ENCODE measurements at regions not wholly inside any gene's neighbourhood (a gene's known extent, or its start where the extent isn't known, plus 50 kb on each side); places are given as distances from the start of the nearest gene placed in this dataset.

DNA sequence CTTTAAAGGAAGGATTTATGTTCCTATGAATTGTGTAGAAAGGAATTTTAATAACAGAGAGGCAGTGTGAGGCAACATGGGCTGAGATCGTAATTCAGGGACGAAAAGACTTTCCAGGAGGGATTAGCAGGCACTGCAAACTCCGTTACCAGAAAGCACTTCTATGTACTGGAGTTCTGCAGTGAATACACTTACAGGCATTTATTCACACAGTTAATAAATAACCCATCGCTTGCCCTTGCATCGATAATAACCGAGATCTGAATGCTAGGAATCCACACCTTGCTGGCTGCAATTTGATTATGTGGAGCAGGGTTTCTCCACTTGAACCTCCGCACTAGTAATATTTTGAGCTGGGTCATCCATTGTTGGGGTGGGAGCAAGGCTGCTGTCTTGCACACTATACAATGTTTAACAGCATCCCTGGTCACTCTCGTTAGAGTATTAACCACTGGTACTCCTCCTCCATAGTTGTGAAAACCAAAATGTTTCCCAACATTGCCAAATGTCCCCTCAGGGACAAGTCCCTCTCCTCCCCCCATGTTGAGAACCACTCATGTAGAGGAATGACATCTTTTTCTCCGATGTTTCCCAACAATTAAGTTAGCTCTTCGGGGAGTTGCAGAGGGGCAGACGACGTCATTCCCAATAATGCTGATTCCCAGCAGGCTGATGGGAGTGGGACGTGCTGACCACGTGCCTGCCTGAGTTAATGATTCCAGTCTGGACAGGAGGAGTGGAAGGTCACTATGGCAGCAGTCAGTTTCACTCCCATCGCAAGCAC lies 99.5 kb downstream of the SNX19 start:
- no peak overlapping the region for H3K4me3 Mint-ChIP-seq
- no peak overlapping the region for H3K27ac Mint-ChIP-seq
- no peaks in the 10 kb centered on the region for H3K4me1 Mint-ChIP-seq
- ATAC-seq (no peak), DNase-seq (no peak)
- no peaks in the 10 kb centered on the region for H3K9me3 Mint-ChIP-seq
- peaks cover 25% of the 10 kb centered on the region for H3K27me3 Mint-ChIP-seq

GRCh38 chr11:130817330-130817944 lies 98.8 kb downstream of the SNX19 start:
- Mint-ChIP-seq H3K9me3 (no peaks in the 10 kb centered on the region), H3K27me3 (peaks cover 25% of the 10 kb centered on the region), H3K27ac (no peak overlapping the region), H3K4me1 (no peaks in the 10 kb centered on the region), H3K4me3 (no peak overlapping the region)
- DNase-seq, result no peak
- ATAC-seq, result no peak

DNA sequence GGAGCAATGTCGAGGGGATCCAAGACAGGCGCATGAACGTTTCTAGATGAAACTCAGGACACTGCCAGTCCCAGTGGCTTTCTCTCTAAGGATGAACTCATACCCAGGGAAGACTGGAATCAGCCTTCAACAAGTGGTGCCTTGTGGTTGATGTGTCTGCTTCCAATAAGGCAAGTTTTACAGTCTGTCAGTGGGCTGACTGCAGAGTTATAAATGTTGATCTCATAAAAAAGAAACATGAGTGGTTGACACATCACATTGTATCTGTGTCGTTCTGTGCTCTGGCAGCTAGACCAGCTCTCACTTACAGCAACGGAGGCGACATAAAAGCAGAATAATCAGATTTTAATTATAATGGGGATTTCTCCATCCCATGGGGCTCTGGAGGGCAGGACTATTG lies 96.7 kb downstream of the SNX19 start:
- H3K9me3 Mint-ChIP-seq, result no peaks in the 10 kb centered on the region
- H3K4me1 Mint-ChIP-seq, result no peaks in the 10 kb centered on the region
- no peak overlapping the region for H3K27ac Mint-ChIP-seq
- DNase-seq, result no peak
- peaks cover 23% of the 10 kb centered on the region for H3K27me3 Mint-ChIP-seq
- H3K4me3 Mint-ChIP-seq, result no peak overlapping the region
- ATAC-seq, result no peak
